ENCODE measurements at regions not wholly inside any gene's neighbourhood (a gene's known extent, or its start where the extent isn't known, plus 50 kb on each side); places are given as distances from the start of the nearest gene placed in this dataset.

DNA sequence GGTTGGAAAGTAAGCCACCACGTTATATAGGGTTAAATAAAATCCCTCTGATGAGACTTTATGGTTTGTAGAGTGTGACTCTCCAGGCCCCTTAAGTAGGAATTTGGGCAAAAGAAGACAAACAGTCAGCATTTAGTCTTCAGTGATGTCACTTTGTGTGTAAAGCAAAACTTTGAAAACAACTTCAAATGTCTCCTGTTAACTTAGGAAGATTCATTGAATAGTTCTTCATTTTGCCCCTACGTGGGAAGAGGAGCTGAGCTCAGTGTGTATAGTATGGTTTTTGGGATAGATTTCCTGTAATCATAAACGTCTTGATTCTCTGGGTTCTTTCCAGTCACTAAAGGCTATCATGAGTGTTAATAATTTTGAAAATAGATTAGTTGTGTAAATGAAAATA, 101.3 kb downstream of the GADD45G start (continued):
- TF ChIP-seq YY1 (IDR thresholded peaks at IDR 0.05; ENCODE audit: low read depth): no peak

DNA sequence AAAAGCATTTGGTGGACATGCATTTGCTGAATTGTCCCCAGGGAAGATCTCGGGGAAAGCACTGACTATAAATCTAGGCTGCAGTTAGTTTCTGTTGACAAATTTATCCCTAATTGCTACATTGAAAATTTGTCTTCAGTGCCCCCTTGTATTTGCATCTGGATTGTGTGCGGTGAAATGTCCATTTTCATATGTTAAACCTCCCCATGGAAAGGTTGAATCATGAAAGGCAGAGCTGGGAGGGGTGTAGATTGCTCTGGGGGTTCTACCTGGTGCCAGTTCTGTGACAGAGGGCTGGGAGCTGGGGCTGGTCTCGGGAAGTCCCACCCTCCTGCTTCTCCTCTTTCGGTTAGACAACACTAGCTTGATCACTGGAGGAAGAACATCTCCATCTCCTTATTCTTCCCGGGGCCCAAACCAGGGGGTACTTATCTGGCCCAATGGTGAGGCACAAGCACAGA, 101.9 kb downstream of the GADD45G start:
- H2AFZ ChIP-seq (ENCODE audit: low read depth): no peak overlapping the region
- POLR2A ChIA-PET: no interaction called here
- whole genome bisulfite sequencing (ENCODE audit: low lambda C conversion rate): 41% methylated on average over 5 of the region's 5 CpGs

DNA sequence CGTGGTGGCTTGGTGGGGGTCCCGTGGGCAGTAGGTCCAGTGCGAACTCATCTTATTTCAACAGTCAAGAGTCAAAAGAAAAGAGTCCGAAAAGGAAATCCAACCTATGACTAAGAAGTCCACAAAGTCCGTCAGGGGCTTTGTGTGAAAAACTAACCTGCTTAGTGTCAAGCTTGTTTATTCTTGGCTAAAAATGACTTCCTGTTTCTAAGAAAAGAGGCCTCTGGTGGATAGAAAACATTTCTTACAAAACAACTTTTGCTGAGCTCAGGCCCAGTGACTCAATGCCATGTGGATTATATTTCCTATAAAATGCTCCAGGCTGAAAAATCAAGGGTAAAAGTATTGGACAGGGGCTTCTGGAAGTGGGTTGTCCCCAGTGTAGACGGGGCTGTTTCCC, 105.9 kb downstream of the GADD45G start:
- POLR2A ChIA-PET: interaction anchor here (1.1 kb wide), 1 partner anchor 39 kb away, joined by 3 read pairs; no protein-coding TSS in a partner anchor
- no peak for DNase-seq
- WGBS (ENCODE audit: low lambda C conversion rate): 56% methylated on average over 6 of the region's 6 CpGs
- no peak for TF ChIP-seq TCF12 (IDR thresholded peaks at IDR 0.05)
- TF ChIP-seq, protein P1, sequence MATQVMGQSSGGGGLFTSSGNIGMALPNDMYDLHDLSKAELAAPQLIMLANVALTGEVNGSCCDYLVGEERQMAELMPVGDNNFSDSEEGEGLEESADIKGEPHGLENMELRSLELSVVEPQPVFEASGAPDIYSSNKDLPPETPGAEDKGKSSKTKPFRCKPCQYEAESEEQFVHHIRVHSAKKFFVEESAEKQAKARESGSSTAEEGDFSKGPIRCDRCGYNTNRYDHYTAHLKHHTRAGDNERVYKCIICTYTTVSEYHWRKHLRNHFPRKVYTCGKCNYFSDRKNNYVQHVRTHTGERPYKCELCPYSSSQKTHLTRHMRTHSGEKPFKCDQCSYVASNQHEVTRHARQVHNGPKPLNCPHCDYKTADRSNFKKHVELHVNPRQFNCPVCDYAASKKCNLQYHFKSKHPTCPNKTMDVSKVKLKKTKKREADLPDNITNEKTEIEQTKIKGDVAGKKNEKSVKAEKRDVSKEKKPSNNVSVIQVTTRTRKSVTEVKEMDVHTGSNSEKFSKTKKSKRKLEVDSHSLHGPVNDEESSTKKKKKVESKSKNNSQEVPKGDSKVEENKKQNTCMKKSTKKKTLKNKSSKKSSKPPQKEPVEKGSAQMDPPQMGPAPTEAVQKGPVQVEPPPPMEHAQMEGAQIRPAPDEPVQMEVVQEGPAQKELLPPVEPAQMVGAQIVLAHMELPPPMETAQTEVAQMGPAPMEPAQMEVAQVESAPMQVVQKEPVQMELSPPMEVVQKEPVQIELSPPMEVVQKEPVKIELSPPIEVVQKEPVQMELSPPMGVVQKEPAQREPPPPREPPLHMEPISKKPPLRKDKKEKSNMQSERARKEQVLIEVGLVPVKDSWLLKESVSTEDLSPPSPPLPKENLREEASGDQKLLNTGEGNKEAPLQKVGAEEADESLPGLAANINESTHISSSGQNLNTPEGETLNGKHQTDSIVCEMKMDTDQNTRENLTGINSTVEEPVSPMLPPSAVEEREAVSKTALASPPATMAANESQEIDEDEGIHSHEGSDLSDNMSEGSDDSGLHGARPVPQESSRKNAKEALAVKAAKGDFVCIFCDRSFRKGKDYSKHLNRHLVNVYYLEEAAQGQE (IDR thresholded peaks at IDR 0.05; ENCODE audit: low read depth, low read length): no peak
- TF ChIP-seq NFIC (IDR thresholded peaks at IDR 0.05; ENCODE audit: borderline replicate concordance): no peak
- TF ChIP-seq EP300 (IDR thresholded peaks at IDR 0.05; ENCODE audit: borderline replicate concordance in 1 of 2, low read depth in 1 of 2, low read length in 1 of 2): no peak
- TF ChIP-seq, protein P2, sequence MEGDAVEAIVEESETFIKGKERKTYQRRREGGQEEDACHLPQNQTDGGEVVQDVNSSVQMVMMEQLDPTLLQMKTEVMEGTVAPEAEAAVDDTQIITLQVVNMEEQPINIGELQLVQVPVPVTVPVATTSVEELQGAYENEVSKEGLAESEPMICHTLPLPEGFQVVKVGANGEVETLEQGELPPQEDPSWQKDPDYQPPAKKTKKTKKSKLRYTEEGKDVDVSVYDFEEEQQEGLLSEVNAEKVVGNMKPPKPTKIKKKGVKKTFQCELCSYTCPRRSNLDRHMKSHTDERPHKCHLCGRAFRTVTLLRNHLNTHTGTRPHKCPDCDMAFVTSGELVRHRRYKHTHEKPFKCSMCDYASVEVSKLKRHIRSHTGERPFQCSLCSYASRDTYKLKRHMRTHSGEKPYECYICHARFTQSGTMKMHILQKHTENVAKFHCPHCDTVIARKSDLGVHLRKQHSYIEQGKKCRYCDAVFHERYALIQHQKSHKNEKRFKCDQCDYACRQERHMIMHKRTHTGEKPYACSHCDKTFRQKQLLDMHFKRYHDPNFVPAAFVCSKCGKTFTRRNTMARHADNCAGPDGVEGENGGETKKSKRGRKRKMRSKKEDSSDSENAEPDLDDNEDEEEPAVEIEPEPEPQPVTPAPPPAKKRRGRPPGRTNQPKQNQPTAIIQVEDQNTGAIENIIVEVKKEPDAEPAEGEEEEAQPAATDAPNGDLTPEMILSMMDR (IDR thresholded peaks at IDR 0.05): no peak
- TF ChIP-seq GABPA (IDR thresholded peaks at IDR 0.05; ENCODE audit: low read depth): no peak
- no peak for TF ChIP-seq MEF2A (IDR thresholded peaks at IDR 0.05; ENCODE audit: borderline replicate concordance, low read depth)
- no peak for TF ChIP-seq RFX5 (IDR thresholded peaks at IDR 0.05; ENCODE audit: low read length)
- TF ChIP-seq GATA2 (CRISPR knock-in tag; IDR thresholded peaks at IDR 0.05): no peak
- TF ChIP-seq, protein P3, sequence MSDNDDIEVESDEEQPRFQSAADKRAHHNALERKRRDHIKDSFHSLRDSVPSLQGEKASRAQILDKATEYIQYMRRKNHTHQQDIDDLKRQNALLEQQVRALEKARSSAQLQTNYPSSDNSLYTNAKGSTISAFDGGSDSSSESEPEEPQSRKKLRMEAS (IDR thresholded peaks at IDR 0.05; ENCODE audit: low read depth): no peak
- TF ChIP-seq RCOR1 (IDR thresholded peaks at IDR 0.05; ENCODE audit: low read length): no peak
- no peak for TF ChIP-seq EZH2phosphoT487 (IDR thresholded peaks at IDR 0.05; ENCODE audit: borderline replicate concordance, low read depth)
- TF ChIP-seq SIN3A (IDR thresholded peaks at IDR 0.05; ENCODE audit: borderline replicate concordance, low read depth, low read length): no peak
- TF ChIP-seq TEAD4 (IDR thresholded peaks at IDR 0.05; ENCODE audit: borderline replicate concordance, insufficient read depth): no peak
- no peak for TF ChIP-seq ELF1 (IDR thresholded peaks at IDR 0.05)
- TF ChIP-seq FOXM1 (IDR thresholded peaks at IDR 0.05; ENCODE audit: low read depth): no peak
- no peak for TF ChIP-seq CHD2 (IDR thresholded peaks at IDR 0.05; ENCODE audit: low read length, partially characterized antibody)

More for the DNA sequence above, 101.9 kb downstream of the GADD45G start:
- TF ChIP-seq, protein P4, sequence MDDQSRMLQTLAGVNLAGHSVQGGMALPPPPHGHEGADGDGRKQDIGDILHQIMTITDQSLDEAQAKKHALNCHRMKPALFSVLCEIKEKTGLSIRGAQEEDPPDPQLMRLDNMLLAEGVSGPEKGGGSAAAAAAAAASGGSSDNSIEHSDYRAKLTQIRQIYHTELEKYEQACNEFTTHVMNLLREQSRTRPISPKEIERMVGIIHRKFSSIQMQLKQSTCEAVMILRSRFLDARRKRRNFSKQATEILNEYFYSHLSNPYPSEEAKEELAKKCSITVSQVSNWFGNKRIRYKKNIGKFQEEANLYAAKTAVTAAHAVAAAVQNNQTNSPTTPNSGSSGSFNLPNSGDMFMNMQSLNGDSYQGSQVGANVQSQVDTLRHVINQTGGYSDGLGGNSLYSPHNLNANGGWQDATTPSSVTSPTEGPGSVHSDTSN (IDR thresholded peaks at IDR 0.05): no peak
- no peak for TF ChIP-seq RAD21 (IDR thresholded peaks at IDR 0.05; ENCODE audit: low read length)
- TF ChIP-seq MXI1 (IDR thresholded peaks at IDR 0.05; ENCODE audit: low read depth, low read length): no peak
- no peak for TF ChIP-seq JUND (IDR thresholded peaks at IDR 0.05)
- TF ChIP-seq GATA2 (CRISPR knock-in tag; IDR thresholded peaks at IDR 0.05): no peak
- TF ChIP-seq RFX5 (IDR thresholded peaks at IDR 0.05; ENCODE audit: low read length): no peak
- TF ChIP-seq SMC3 (IDR thresholded peaks at IDR 0.05; ENCODE audit: low read depth, low read length): no peak
- no peak for TF ChIP-seq FOXM1 (IDR thresholded peaks at IDR 0.05; ENCODE audit: low read depth)
- Histone ChIP-seq H3K36me3 (replicated peaks in 1 of 2; ENCODE audit: control insufficient read depth in 1 of 2, insufficient read depth in 2 of 2, low read length in 1 of 2) (no peaks in the 10 kb centered on the region), H3K4me1 (ENCODE audit: control insufficient read depth in 1 of 2, insufficient read depth in 2 of 2, low read depth in 1 of 2, low read length in 1 of 2) (peaks cover 0 to 2% of the 10 kb centered on the region in 2 experiments; a peak in 1 of 4 replicates), H3K27ac (ENCODE audit: low read depth in 2 of 2, low read length in 1 of 2) (no peak overlapping the region), H3K9me3 (no peaks in the 10 kb centered on the region), H3K4me3 (ENCODE audit: low read depth in 2 of 2, low read length in 1 of 2) (no peak overlapping the region), H3K79me2 (ENCODE audit: insufficient read depth) (no peaks in the 10 kb centered on the region), H3K9ac (no peak overlapping the region), H3K4me2 (no peak overlapping the region), H3K9me2 (no peaks in the 10 kb centered on the region), H4K20me1 (ENCODE audit: insufficient read depth) (no peaks in the 10 kb centered on the region), H3K27me3 (ENCODE audit: insufficient read depth) (no peaks in the 10 kb centered on the region; the same call in 1 of the 2 replicates), H3F3A (replicated peaks; ENCODE audit: insufficient read depth) (no peaks in the 10 kb centered on the region)
- DNase-seq: no peak
- CTCF ChIA-PET: no interaction called here

More for the DNA sequence above, 105.9 kb downstream of the GADD45G start:
- Histone ChIP-seq H3K27me3 (ENCODE audit: insufficient read depth) (no peaks in the 10 kb centered on the region), H4K20me1 (ENCODE audit: insufficient read depth) (no peaks in the 10 kb centered on the region), H3K4me3 (ENCODE audit: low read depth in 2 of 2, low read length in 1 of 2) (no peak overlapping the region), H3K9me2 (no peaks in the 10 kb centered on the region), H3K4me1 (ENCODE audit: control insufficient read depth in 1 of 2, insufficient read depth in 2 of 2, low read depth in 1 of 2, low read length in 1 of 2) (peaks cover 0 to 11% of the 10 kb centered on the region in 2 experiments; a peak in 1 of 4 replicates), H3K9me3 (no peaks in the 10 kb centered on the region), H3F3A (replicated peaks; ENCODE audit: insufficient read depth) (no peaks in the 10 kb centered on the region), H2AFZ (ENCODE audit: low read depth) (no peak overlapping the region), H3K36me3 (replicated peaks in 1 of 2; ENCODE audit: control insufficient read depth in 1 of 2, insufficient read depth in 2 of 2, low read length in 1 of 2) (no peaks in the 10 kb centered on the region), H3K79me2 (ENCODE audit: insufficient read depth) (no peaks in the 10 kb centered on the region), H3K27ac (ENCODE audit: low read depth in 2 of 2, low read length in 1 of 2) (no peak overlapping the region), H3K9ac (no peak overlapping the region), H3K4me2 (no peak overlapping the region)
- CTCF ChIA-PET: interaction anchor here (1.2 to 1.5 kb wide), 2 partner anchors 10 to 24 kb away, joined by 4 to 6 read pairs; no protein-coding TSS in a partner anchor

Measured in SK-N-SH (cell line).